ES-I3 (cell line): ENCODE measurements at regions not wholly inside any gene's neighbourhood (a gene's known extent, or its start where the extent isn't known, plus 50 kb on each side); places are given as distances from the start of the nearest gene placed in this dataset.

Experiments used
- H3K36me3 ChIP-seq: 2 replicates; pipeline ENCODE4 v1.6.1; 2013; ENCODE audit warnings: mild to moderate bottlenecking, low read length, control low read depth, moderate library complexity; ENCODE audit not compliant: insufficient read depth
- H3K4me1 ChIP-seq: 2 replicates; pipeline ENCODE4 v1.6.1; 2013; ENCODE audit warnings: mild to moderate bottlenecking, control low read depth, low read length; ENCODE audit not compliant: insufficient read depth
- H3K9ac ChIP-seq: 2 replicates; pipeline ENCODE4 v1.6.1; 2013; ENCODE audit warnings: low read depth, mild to moderate bottlenecking, low read length, moderate library complexity
- H3K9me3 ChIP-seq: 2 replicates; pipeline ENCODE4 v1.6.1; 2013; ENCODE audit warnings: mild to moderate bottlenecking, low read length, moderate library complexity; ENCODE audit not compliant: control insufficient read depth, insufficient read depth

DNA sequence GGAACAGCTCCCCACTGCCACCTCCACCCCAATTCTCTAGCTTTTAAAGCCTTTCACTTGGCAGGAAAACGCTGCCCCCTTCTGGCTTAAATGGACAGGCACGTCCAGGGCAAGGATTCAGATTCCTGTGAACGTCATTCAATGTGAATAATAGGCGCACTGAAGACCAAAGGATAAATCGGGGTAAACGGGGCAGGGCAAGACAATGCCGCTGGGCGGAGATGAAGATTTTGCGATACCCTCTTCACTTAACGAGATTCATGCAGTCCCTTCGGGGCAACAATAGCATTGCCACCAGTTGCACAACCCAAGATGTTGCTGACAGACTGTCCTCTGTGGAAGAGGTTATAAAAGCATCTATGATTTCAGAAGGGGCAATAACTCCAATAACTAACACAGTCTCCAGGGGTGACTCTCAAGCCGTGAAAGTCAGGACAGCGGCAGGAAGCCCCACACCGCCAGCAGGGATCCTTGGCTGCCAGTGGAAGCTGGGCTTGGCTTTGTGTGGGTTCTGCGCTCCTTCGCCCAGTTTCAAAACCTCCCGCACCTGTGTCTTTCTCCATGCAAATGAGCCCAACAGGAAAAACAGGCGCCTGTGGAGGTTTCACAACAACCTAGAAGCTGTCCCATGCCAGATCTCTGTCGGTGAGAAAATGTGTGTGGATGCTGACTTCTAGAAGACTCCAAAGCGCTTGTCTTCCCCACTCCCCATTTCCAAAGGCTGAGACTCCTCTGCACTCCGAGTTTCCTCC lies 291.8 kb downstream of the BMP7 start:
- Histone ChIP-seq H3K9me3 (no peaks in the 10 kb centered on the region; the same call in 1 of the 2 replicates), H3K36me3 (no peaks in the 10 kb centered on the region), H3K4me1 (peaks cover 24% of the 10 kb centered on the region), H3K9ac (no peak overlapping the region)

DNA sequence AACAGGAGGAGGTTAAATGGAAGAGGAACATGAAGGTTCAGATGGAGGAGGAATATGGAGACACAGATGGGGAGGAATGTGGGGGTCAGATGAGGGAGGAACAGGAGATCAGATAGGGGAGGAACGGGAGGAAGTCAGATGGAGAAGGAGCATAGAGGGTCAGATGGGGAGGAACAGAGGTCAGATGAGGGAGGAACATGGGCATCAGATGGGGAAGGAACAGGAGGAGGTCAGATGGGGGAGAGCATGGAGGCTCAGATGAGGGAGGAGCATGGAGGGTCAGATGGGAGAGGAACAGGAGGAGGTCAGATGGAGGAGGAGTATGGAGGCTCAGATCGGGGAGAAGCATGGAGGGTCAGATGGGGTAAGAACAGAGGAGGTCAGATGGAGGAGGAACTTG lies 290.6 kb downstream of the BMP7 start:
- Histone ChIP-seq H3K9me3 (no peaks in the 10 kb centered on the region; the same call in 1 of the 2 replicates), H3K36me3 (no peaks in the 10 kb centered on the region), H3K4me1 (peaks cover 24% of the 10 kb centered on the region), H3K9ac (no peak overlapping the region)

DNA sequence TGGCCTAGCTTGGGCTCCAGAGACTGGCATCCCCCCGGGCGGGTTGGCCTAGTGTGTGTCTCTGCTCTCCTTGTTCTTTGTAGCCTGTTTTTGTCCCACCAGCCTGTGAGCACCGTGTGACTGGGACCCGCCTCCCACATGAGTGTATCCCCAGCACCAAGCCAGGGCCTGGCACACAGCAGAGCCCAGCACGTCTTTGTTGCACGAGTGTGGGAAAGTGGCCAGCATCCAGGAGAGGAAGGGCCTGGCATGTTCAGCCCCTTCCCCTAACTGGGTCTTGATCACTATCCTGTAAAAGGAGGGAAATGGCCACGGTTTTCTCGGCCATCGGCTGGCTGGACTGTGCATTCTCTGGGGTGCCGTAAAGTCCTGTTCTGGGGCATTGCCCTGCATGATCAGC lies 290.1 kb downstream of the BMP7 start:
- Histone ChIP-seq H3K9ac (no peak overlapping the region), H3K9me3 (no peaks in the 10 kb centered on the region; the same call in 1 of the 2 replicates), H3K36me3 (no peaks in the 10 kb centered on the region), H3K4me1 (peaks cover 24% of the 10 kb centered on the region)

DNA sequence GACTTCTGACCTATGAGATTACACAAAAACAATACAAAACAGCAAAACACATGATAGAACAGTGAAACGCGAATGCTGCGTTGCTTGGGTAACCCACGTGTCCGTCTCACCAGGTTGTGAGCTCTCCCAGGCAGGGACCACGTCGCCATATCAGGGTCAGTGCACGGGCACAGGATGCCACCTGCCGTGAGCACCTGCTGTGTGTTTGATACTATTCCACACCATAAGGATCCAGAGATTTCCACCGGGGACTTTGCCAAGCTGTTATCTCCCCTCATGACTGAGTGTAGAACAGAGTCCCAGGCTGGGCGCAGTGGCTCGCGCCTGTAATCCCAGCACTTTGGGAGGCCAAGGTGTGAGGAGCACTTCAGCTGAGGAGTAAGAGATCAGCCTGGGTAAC lies 288.0 kb downstream of the BMP7 start:
- H3K36me3 ChIP-seq: no peaks in the 10 kb centered on the region
- no peaks in the 10 kb centered on the region; the same call in 1 of the 2 replicates for H3K9me3 ChIP-seq
- peaks cover 7% of the 10 kb centered on the region for H3K4me1 ChIP-seq
- H3K9ac ChIP-seq: no peak overlapping the region

DNA sequence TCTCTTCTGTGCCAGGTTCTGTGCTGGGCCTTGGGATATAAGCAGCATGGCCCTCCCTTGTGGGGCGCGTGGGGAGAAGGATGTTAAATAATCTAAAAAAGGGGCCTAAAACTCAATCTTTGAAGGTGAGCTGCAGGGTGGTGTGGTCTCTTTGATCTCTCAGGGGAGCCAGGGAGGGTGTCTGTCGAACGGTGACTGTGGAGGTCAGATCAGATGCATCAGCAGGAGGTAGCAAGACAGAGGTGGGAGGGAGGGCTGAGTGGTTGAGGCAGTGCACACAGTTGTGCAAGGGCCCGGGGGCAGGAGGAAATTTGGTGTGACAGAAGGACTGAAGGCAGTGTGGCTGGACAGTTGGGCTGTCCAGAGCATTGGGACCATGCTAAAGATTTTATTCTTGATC lies 287.3 kb downstream of the BMP7 start:
- peaks cover 3% of the 10 kb centered on the region for H3K4me1 ChIP-seq
- H3K9ac ChIP-seq: no peak overlapping the region
- H3K9me3 ChIP-seq: no peaks in the 10 kb centered on the region; the same call in 1 of the 2 replicates
- no peaks in the 10 kb centered on the region for H3K36me3 ChIP-seq

DNA sequence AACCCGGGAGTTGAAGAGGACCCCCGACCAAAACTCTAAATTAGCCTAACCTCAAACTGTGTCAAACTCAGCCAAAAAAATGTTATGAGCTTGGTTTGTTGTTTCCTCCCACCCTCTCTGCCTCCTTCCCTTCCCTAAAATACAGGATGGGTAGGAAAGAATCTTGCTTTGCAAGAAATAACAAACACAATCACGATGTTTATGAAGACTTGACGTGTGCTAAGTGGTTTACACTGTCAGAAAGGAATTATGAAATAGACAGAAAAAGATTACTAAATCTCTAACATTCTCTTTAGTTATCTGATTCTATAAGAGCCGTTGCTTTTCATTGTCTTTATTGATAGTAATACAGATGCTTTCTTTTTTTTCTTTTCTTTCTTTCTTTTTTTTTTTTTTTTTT lies 285.1 kb downstream of the BMP7 start:
- Histone ChIP-seq H3K36me3 (no peaks in the 10 kb centered on the region), H3K9ac (no peak overlapping the region), H3K4me1 (no peaks in the 10 kb centered on the region; the same call in 1 of the 2 replicates), H3K9me3 (no peaks in the 10 kb centered on the region; the same call in 1 of the 2 replicates)

DNA sequence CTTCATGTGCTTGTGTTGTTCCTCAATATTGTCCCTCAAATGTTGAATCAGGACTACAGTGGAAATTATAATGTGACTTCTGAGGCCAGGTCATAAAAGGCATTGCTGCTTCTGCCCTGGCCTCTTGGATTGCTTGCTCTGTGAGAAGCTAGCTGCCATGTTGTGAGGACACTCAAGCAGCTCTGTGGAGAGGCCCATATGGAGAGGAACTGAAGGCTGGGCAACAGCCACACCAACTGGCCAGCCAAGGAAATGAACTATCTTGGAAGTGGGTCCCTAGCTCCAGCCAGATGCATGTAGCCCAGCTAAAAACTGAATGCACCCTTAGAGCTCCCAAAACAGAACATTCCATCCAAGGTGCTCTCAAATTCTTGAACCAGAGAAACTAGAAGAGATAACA lies 282.6 kb downstream of the BMP7 start:
- Histone ChIP-seq H3K9me3 (peaks cover 5% of the 10 kb centered on the region), H3K4me1 (no peaks in the 10 kb centered on the region; the same call in 1 of the 2 replicates), H3K36me3 (no peaks in the 10 kb centered on the region), H3K9ac (no peak overlapping the region)

DNA sequence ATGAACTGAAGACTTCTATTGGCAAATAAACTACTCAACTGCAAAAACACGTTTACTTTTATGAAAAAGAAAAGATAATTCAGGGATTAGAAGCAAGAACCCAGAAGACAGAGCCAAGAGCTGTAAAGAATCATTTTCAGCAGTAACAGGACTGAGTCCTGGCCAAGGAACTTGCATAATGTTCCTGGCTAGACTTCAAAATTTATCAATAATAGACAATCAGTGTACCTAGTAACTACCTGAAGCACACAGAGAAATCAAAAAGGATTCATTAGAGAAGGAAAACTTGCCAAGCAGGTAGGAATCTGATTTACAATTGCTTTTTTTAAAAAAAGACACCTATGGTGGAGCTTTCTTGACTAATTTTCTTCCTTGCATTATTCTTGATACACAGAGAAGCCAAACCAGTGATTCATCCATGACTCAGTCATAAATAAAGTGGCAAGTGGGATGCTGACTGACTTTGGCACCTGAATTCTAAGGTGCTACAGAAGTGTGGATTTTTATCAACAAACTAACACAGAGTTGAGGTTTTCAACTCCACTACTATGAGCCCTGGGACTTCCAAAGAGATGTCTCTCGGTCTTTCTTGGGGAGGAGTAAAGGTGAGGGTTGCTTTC lies 281.3 kb downstream of the BMP7 start:
- Histone ChIP-seq H3K36me3 (no peaks in the 10 kb centered on the region), H3K4me1 (no peaks in the 10 kb centered on the region; the same call in 1 of the 2 replicates), H3K9me3 (peaks cover 5% of the 10 kb centered on the region), H3K9ac (no peak overlapping the region)

DNA sequence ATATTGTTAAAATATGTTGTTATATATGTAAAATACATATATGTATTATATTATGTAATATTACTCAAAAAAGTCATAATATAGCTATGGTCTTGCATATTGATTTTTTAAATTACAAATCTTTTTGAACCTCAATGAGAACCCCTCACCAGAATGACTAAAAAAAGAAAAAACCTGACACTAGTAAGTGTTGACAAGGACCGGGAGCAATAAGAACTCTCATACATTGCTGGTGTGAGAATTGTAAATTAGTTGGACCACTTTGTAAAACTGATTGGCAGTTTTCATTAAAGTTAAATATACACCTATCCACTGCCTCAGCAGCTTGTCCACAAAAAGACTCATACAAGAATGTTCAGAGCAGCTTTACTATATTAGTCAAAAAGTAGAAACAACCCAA lies 280.0 kb downstream of the BMP7 start:
- Histone ChIP-seq H3K9me3 (peaks cover 5% of the 10 kb centered on the region), H3K9ac (no peak overlapping the region), H3K4me1 (no peaks in the 10 kb centered on the region; the same call in 1 of the 2 replicates), H3K36me3 (no peaks in the 10 kb centered on the region)

DNA sequence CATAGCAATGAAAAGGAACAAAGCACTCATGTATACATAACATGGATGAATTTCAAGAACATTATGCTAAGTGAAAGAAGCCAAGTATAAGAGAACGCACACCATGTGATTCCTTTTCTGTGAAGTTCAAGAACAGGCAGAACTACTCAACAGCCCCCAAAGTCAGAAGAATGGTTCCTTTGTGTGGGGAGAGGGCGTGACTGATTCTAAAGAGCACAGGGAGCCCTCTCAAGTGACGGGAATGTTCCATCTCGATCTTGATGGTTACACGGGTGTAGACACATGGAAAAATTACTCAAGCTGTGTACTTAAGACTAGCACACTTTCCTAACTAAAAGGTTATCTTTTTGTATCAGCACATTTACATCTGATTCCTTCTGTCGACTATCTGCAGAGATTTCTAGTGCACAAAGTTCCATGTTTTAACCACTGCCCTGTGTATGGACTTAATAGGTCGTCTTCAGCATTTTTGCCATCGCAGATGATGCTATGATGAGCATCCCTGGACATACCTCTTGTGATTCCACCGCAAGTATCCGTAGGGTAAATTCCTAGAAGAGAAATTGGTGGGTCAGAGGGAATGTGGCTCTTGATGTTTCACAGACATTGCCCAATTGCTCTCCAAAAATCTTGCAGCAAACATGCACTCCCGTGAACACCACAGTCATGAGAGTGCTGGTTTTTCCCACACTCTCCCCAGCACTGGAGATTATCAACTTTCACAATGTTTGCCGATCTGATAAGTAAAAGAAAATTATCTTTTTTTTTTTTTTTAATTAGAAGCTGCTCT lies 279.3 kb downstream of the BMP7 start:
- Histone ChIP-seq H3K9me3 (peaks cover 5% of the 10 kb centered on the region), H3K4me1 (no peaks in the 10 kb centered on the region; the same call in 1 of the 2 replicates), H3K9ac (no peak overlapping the region), H3K36me3 (no peaks in the 10 kb centered on the region)

DNA sequence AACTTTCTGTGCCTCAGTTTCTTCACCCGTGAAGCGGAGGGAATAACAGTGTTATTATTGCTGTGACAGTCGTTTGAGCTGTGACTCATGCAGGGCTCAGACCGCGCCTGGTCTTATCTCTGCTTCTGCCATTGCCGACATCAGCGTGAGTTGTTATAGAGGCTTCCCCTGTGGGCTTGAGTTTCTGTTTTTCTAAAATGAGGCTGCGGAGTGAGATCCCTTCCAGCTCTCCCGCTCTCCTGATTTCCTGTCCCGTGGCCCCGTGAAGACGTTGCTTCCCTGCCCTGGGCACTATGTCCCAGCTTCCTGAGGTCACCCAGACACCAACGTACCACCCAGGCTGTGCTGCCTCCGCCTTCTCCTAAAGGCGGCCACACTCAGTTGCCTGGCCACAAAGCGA lies 278.5 kb downstream of the BMP7 start:
- Histone ChIP-seq H3K4me1 (no peaks in the 10 kb centered on the region; the same call in 1 of the 2 replicates), H3K9ac (no peak overlapping the region)

DNA sequence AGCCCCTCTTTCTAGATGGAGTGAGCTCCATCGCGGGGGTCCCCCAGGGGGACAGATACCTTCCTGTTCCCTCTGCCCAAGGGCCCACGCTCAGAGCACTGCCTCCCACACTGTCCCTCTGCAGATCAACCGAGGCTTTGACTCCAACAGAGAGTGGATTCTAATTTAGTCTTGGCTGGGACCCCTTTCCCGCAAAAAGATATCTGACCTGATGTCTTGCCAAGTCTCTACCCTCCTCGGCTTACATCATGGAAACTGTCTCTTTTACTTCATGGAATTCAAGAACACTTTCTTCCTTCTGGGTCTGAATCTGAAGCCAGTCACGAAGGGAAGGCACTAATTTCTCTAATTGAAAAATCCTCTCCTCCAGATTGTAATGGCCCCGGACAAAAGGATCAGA lies 278.0 kb downstream of the BMP7 start:
- no peaks in the 10 kb centered on the region for H3K36me3 ChIP-seq
- peaks cover 5% of the 10 kb centered on the region for H3K9me3 ChIP-seq
- H3K9ac ChIP-seq: no peak overlapping the region
- no peaks in the 10 kb centered on the region; the same call in 1 of the 2 replicates for H3K4me1 ChIP-seq

More for the DNA sequence above, 278.5 kb downstream of the BMP7 start:
- H3K36me3 ChIP-seq: no peaks in the 10 kb centered on the region
- H3K9me3 ChIP-seq: peaks cover 5% of the 10 kb centered on the region

DNA sequence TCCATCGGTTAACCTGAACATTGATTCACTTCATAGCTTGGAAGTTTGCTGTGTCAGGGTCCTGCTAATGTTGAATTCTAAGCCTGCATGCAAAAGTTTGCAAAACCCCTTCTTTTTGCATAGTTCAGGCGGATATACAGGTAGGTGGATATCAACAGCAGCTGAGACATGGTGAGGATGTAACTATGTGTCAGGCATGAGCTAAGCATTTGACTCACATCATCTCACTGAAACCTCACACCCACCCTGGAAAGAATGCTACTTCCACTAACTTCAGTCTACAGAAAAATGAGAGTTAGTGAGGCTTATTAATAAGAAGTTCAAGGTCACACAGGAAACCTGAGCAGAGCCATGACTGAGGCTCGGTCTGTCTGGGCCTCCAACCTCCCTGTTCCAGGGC lies 276.9 kb downstream of the BMP7 start:
- Histone ChIP-seq H3K9ac (no peak overlapping the region), H3K36me3 (no peaks in the 10 kb centered on the region), H3K4me1 (no peaks in the 10 kb centered on the region; the same call in 1 of the 2 replicates), H3K9me3 (peaks cover 5% of the 10 kb centered on the region)

DNA sequence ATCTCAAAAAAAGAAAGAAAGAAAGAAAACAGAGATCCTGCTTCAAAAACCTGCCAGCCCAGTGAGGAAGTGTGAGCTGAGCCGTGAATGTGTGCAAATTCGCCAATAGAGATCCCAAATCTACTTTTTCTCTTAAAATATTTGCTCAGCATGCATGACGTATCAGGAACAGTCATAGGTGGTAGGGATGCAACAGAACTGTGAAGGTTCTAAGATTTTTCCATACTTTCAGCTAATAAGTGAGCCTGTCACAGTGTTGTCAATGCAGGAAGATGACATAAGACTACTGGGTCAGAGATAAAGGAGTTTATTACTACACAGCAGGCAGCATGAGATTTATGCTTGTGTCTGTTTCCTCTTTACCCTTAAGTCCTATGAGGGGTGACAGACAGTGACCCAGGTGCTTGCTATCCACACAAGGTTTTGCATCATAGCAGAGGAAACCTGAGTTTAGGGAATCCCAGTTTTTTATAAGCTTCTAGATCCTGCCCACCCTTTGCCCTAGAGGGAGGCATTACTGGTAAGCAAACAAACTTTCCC lies 273.4 kb downstream of the BMP7 start:
- no peaks in the 10 kb centered on the region for H3K36me3 ChIP-seq
- no peak overlapping the region for H3K9ac ChIP-seq
- no peaks in the 10 kb centered on the region for H3K9me3 ChIP-seq
- H3K4me1 ChIP-seq: peaks cover 4% of the 10 kb centered on the region; the same call in 1 of the 2 replicates
